ENCODE measurements at regions not wholly inside any gene's neighbourhood (a gene's known extent, or its start where the extent isn't known, plus 50 kb on each side); places are given as distances from the start of the nearest gene placed in this dataset.

GRCh38 chr2:122249673-122250072 lies 494.2 kb downstream of the TSN start:
- Mint-ChIP-seq H3K9me3 (no peaks in the 10 kb centered on the region), H3K4me3 (no peak overlapping the region), H3K27me3 (ENCODE audit: low read depth in 2 of 2) (no peaks in the 10 kb centered on the region), H3K36me3 (no peaks in the 10 kb centered on the region), H3K27ac (no peak overlapping the region), H3K4me1 (no peaks in the 10 kb centered on the region)
- intact Hi-C loops (cut with micrococcal nuclease), result no loop called here
- Histone ChIP-seq H3K4me3 (ENCODE audit: low read length) (no peak overlapping the region), H3K27me3 (ENCODE audit: control insufficient read depth, insufficient read depth, low read length) (no peaks in the 10 kb centered on the region), H3K27ac (ENCODE audit: low read length) (no peak overlapping the region), H3K4me1 (ENCODE audit: control insufficient read depth, insufficient read depth, low read length) (no peaks in the 10 kb centered on the region), H3K36me3 (ENCODE audit: control insufficient read depth, insufficient read depth, low read length) (no peaks in the 10 kb centered on the region), H3K9me3 (ENCODE audit: control insufficient read depth, insufficient read depth, low read length) (no peaks in the 10 kb centered on the region)
- ATAC-seq (no peak), DNase-seq (no peak)
- no peak for TF ChIP-seq CTCF (IDR thresholded peaks at IDR 0.05)
- 68% methylated on average over 3 of the region's 3 CpGs for WGBS (ENCODE audit: insufficient coverage)

GRCh38 chr2:122251158-122251557 lies 495.7 kb downstream of the TSN start:
- Mint-ChIP-seq H3K36me3 (no peaks in the 10 kb centered on the region), H3K4me1 (no peaks in the 10 kb centered on the region), H3K27ac (no peak overlapping the region), H3K27me3 (ENCODE audit: low read depth in 2 of 2) (no peaks in the 10 kb centered on the region), H3K4me3 (no peak overlapping the region), H3K9me3 (no peaks in the 10 kb centered on the region)
- no peaks in the 10 kb centered on the region for H3K27me3 ChIP-seq (ENCODE audit: control insufficient read depth, insufficient read depth, low read length)
- intact Hi-C loops (cut with micrococcal nuclease), result no loop called here
- H3K36me3 ChIP-seq (ENCODE audit: control insufficient read depth, insufficient read depth, low read length), result no peaks in the 10 kb centered on the region
- H3K27ac ChIP-seq (ENCODE audit: low read length), result no peak overlapping the region
- H3K4me1 ChIP-seq (ENCODE audit: control insufficient read depth, insufficient read depth, low read length), result no peaks in the 10 kb centered on the region
- H3K4me3 ChIP-seq (ENCODE audit: low read length), result no peak overlapping the region
- no peaks in the 10 kb centered on the region for H3K9me3 ChIP-seq (ENCODE audit: control insufficient read depth, insufficient read depth, low read length)
- DNase-seq (no peak), ATAC-seq (no peak)
- TF ChIP-seq CTCF (IDR thresholded peaks at IDR 0.05), result no peak
- WGBS (ENCODE audit: insufficient coverage), result 80% methylated on average over 1 of the region's 1 CpG

- WGBS (ENCODE audit: insufficient coverage), result 76% methylated on average over 2 of the region's 2 CpGs
- Mint-ChIP-seq H3K4me1 (no peaks in the 10 kb centered on the region), H3K9me3 (no peaks in the 10 kb centered on the region), H3K36me3 (no peaks in the 10 kb centered on the region), H3K27me3 (ENCODE audit: low read depth in 2 of 2) (no peaks in the 10 kb centered on the region), H3K27ac (no peak overlapping the region), H3K4me3 (no peak overlapping the region)
- TF ChIP-seq CTCF (IDR thresholded peaks at IDR 0.05), result no peak
- no peak for ATAC-seq
- Histone ChIP-seq H3K27ac (ENCODE audit: low read length) (no peak overlapping the region), H3K4me1 (ENCODE audit: control insufficient read depth, insufficient read depth, low read length) (no peaks in the 10 kb centered on the region), H3K27me3 (ENCODE audit: control insufficient read depth, insufficient read depth, low read length) (no peaks in the 10 kb centered on the region), H3K9me3 (ENCODE audit: control insufficient read depth, insufficient read depth, low read length) (no peaks in the 10 kb centered on the region), H3K36me3 (ENCODE audit: control insufficient read depth, insufficient read depth, low read length) (no peaks in the 10 kb centered on the region), H3K4me3 (ENCODE audit: low read length) (no peak overlapping the region)
- no peak for DNase-seq
- intact Hi-C loops (cut with micrococcal nuclease), result no loop called here
Observed at GRCh38 chr2:122251566-122251965, 496.1 kb downstream of the TSN start.

GRCh38 chr2:122255924-122256323 lies 500.5 kb downstream of the TSN start:
- H3K4me3 ChIP-seq (ENCODE audit: low read length), result no peak overlapping the region
- no peaks in the 10 kb centered on the region for H3K27me3 ChIP-seq (ENCODE audit: control insufficient read depth, insufficient read depth, low read length)
- no peak for TF ChIP-seq CTCF (IDR thresholded peaks at IDR 0.05)
- Mint-ChIP-seq H3K36me3 (no peaks in the 10 kb centered on the region), H3K9me3 (peaks cover 0 to 4% of the 10 kb centered on the region in 2 donors), H3K4me3 (no peak overlapping the region), H3K4me1 (no peaks in the 10 kb centered on the region), H3K27ac (no peak overlapping the region), H3K27me3 (ENCODE audit: low read depth in 2 of 2) (no peaks in the 10 kb centered on the region)
- H3K36me3 ChIP-seq (ENCODE audit: control insufficient read depth, insufficient read depth, low read length), result no peaks in the 10 kb centered on the region
- no peak overlapping the region for H3K27ac ChIP-seq (ENCODE audit: low read length)
- intact Hi-C loops (cut with micrococcal nuclease), result no loop called here
- DNase-seq, result no peak
- H3K4me1 ChIP-seq (ENCODE audit: control insufficient read depth, insufficient read depth, low read length), result no peaks in the 10 kb centered on the region
- ATAC-seq, result no peak
- H3K9me3 ChIP-seq (ENCODE audit: control insufficient read depth, insufficient read depth, low read length), result no peaks in the 10 kb centered on the region

Data from natural killer cell (primary cell).